T-helper 22 cell (primary cell): ENCODE measurements at regions not wholly inside any gene's neighbourhood (a gene's known extent, or its start where the extent isn't known, plus 50 kb on each side); places are given as distances from the start of the nearest gene placed in this dataset.
"Not testable (repeated sequence)": the region's sequence is repeated elsewhere in the genome, so short reads cannot be mapped to it uniquely, and the experiment has no call there.

Experiments used
- DNase-seq: peaks from one replicate; pipeline ENCODE4 v3.0.0-alpha.2; 2020; ENCODE audit warnings: low read depth

- no peak for DNase-seq
Observed at GRCh38 chr15:70602834-70603560, 160.4 kb downstream of the UACA start.

DNA sequence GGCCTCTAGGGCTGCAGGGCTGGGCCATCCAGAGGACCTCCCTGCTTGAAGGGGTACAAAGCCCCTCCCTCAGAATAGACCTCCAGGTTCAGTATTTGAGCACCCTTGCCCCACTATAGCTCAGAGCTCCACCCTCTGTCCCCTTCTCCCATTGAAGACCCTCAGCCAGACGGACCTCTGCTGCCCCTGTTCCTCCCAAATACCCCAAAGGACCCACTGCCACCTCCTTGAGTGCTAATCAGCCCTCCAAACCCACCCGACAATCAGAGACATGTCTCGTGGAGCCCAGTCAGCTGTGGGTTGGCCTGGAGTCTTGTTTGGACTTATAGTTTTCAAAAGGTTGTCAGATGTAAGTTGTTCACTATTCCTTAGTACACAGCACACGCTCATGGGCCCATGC, 161.1 kb downstream of the UACA start:
- no peak for DNase-seq

- DNase-seq: no peak
Observed at GRCh38 chr15:70597945-70598344, 165.4 kb downstream of the UACA start.

DNA sequence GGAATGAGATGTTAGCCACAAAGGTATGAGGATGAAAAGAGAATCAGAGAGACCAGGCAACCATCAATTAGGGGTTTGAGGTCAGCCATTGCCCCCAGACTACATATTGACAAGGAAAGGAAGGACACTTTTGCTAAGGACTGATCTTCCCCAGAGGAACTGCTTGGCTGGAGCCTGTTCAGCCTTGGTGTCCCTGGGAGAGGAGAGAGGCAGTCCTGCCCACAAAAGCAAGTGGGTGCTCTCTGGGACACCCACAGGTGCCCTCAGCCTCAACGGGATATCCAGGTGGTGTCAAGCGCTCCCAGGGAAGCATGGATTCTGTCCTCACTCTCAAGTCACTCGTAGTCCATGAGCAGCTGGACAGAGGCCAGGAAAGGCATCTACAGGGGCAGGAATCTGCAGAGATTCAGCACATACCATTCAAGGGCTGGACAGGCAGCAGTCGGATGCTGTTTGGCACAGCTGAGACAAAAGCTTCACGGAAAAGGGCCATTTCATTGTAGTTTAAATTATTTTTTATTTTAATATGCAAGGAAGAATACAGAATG, 166.2 kb downstream of the UACA start:
- no peak for DNase-seq

GRCh38 chr15:70596354-70597055, 166.9 kb downstream of the UACA start:
- no peak for DNase-seq

DNA sequence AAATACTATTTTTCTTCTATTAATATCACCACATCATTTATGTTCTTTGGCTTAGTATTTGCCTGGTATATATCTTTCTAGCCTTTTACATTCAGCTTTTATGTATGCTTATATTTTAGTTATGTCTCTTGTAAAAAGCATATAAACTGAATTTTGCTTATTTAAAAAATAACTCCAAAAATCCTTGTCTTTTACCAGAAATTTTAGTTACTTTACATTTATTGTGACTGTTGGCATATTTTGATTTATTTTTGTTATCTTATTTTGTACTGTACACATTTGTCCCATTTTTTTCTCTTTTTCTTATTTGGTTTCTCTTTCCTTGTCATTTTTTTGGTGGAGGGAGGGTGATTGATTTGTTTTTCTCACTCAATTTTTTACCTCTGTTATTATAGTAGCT, 169.6 kb downstream of the UACA start:
- DNase-seq: no peak

- no peak for DNase-seq
Observed at GRCh38 chr15:70589728-70590127, 173.6 kb downstream of the UACA start.

GRCh38 chr15:70589221-70589620, 174.1 kb downstream of the UACA start:
- no peak for DNase-seq

DNA sequence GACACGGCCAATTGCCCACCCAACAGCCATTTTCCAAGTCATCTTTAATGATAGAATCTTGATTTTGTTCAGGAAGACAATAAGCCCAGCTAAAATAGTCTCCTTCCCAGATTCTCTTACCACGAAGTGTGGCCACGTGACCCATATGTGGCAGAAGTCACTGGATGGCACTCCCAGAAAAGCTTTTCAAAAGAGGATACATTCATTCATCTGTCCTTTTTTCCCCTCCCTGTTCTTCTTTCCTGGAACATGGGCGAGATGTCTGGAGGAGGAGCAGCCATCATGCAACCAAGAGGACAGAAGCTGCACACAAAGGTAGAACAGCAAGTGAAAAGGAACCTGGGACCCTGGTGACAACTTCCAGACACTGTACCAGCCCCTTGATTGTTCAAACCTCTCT, 174.7 kb downstream of the UACA start:
- no peak for DNase-seq

DNA sequence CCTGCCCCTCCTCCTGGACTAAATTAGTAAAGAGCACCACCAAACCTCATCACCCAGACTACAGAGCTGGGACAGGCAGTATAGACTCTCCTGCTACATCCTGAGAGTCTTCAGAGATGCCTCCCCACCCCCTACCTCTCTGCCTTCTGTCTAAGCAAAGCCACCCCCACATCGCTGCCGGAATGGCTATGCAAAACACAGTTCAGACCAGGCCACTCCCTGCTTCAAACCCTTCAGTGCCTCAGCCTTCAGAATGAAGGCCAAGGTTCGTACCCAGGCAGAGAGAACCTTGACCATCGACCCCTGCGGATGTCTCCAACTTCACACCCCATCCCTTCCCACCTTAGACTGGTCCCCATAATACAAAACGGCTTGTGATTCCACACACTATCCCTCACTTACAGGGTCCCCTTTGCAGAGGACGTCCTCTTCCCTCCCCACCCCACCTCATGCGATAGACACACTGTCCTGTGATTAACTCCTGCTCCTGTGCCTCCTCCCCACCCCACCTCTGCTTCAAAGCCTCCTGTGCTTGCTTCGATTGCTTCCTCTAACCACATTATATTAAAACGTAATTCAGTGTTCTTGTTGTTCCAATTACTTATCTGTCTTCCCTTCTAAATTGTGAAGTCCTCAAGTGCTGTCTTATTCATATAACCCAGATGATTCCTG, 175.3 kb downstream of the UACA start:
- no peak for DNase-seq

DNA sequence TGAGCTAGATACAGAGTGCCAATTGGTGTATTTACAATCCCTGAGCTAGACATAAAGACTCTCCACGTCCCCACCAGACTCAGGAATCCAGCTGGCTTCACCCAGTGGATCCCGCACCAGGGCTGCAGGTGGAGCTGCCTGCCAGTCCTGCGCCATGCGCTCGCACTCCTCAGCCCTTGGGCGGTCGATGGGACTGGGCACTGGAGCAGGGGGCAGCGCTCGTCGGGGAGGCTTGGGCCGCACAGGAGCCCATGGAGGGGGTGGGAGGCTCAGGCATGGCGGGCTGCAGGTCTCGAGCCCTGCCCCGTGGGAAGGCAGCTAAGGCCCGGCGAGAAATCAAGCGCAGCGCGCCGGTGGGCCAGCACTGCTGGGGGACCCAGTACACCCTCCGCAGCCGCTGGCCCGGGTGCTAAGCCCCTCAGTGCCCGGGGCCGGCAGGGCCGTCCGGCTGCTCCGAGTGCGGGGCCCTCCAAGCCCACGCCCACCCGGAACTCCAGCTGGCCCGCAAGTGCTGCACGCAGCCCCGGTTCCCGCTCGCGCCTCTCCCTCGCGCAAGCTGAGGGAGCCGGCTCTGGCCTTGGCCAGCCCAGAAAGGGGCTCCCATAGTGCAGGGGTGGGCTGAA, 176.2 kb downstream of the UACA start:
- DNase-seq: not testable (repeated sequence)

- DNase-seq: no peak
Observed at GRCh38 chr15:70586241-70586640, 177.1 kb downstream of the UACA start.

GRCh38 chr15:70585707-70586034, 177.7 kb downstream of the UACA start:
- no peak for DNase-seq

- DNase-seq: no peak
Observed at GRCh38 chr15:70584838-70585706, 178.3 kb downstream of the UACA start.

GRCh38 chr15:70584441-70584837, 178.9 kb downstream of the UACA start:
- DNase-seq: no peak

DNA sequence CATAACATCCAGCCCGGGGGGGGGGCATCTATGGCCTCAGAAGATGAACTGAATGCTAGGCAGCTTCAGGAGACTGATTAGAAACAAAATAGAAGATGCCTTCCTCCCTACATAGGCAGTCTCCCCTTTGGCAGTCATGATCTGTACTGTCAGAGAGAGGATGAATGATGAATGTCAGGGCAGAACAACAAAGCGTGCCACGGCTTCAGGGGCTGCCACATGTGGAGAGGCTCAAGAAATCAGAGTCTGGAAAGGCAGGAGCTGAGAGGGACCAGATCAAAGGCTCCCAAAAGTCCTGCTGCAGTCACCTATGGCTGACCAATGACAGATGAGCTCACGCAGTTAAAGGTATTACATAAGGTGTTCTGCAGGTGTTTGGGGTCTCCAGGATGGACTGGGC, 180.4 kb downstream of the UACA start:
- no peak for DNase-seq

DNA sequence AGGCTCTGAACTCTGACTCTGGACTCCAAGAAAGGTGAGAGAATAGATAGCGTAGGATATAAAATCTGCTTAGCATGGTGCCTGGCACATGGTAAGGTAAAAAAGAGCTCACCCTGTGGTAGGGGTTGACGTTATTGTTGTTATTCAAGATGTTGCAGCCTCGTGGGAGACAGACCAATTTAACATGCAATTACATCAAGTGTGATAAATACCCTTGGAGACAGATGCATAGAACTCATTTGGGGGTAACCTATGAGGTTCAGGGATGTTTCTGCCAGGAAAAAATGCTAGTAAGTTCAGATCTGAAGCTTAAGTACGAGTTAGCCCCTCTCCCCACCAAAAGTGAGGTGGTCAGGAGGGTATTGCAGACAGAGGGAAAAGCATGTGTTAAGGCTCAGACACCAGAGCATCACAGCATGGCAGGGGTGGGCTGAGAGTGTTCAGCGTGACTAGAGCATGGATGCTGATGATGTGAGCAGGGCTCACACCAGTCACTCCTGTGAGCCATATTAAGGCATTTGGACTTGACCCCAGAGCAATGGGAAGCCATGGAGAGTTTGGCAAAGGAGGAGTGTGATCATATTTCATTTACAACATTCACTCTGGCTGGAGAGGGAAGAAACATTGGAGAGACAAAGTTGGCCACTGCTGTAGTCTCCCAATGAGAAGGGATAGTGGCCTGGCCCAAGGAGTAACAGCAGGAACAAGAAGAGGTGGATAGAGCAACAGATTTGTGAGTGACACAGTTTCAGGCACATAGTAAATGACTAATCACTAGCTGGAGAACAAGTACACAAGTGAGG, 181.0 kb downstream of the UACA start:
- DNase-seq: no peak

GRCh38 chr15:70580958-70581357, 182.4 kb downstream of the UACA start:
- DNase-seq: no peak

GRCh38 chr15:70580286-70580685, 183.1 kb downstream of the UACA start:
- no peak for DNase-seq

GRCh38 chr15:70579766-70580165, 183.6 kb downstream of the UACA start:
- DNase-seq: no peak

DNA sequence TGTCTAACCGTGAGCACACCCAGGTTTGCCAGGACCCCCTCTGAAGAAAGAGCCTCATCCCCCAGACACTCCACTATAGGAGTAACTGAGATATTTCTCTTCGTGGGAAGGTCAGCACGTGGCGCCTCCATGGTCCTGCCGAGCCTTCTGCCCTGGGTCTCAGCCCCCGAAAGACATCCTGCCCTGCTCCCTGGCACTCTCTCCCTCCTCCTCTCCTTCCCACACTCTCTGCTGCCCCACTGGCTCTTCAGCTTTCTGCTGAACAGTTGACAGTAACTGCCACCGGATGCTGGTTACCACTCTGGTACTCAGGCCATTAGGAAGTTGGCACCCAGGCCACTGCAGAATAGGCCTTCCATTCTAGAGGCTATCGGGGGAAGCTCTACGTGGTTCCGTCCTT, 185.2 kb downstream of the UACA start:
- DNase-seq: no peak
